Fibroblast of pulmonary artery (primary cell): ENCODE measurements at regions not wholly inside any gene's neighbourhood (a gene's known extent, or its start where the extent isn't known, plus 50 kb on each side); places are given as distances from the start of the nearest gene placed in this dataset.
"Not testable (repeated sequence)": the region's sequence is repeated elsewhere in the genome, so short reads cannot be mapped to it uniquely, and the experiment has no call there.

Experiments used
- DNase-seq: peaks from one replicate; pipeline ENCODE4 v3.0.0-alpha.2; 2010; ENCODE audit warnings: low read depth
- H3K4me3 ChIP-seq: replicated peaks from 2 replicates; pipeline ENCODE4 v1.5.1; 2011; ENCODE audit warnings: low read depth, mild to moderate bottlenecking, control low read depth, low read length, moderate library complexity
- TF ChIP-seq, protein P1 (sequence below): IDR thresholded peaks from 2 replicates; pipeline ENCODE4 v1.5.1; 2011; ENCODE audit warnings: mild to moderate bottlenecking, control low read depth, low read length, inconsistent platforms; ENCODE audit errors: missing control alignments

- no peak for DNase-seq
- no peak overlapping the region for H3K4me3 ChIP-seq
- TF ChIP-seq, protein P1, sequence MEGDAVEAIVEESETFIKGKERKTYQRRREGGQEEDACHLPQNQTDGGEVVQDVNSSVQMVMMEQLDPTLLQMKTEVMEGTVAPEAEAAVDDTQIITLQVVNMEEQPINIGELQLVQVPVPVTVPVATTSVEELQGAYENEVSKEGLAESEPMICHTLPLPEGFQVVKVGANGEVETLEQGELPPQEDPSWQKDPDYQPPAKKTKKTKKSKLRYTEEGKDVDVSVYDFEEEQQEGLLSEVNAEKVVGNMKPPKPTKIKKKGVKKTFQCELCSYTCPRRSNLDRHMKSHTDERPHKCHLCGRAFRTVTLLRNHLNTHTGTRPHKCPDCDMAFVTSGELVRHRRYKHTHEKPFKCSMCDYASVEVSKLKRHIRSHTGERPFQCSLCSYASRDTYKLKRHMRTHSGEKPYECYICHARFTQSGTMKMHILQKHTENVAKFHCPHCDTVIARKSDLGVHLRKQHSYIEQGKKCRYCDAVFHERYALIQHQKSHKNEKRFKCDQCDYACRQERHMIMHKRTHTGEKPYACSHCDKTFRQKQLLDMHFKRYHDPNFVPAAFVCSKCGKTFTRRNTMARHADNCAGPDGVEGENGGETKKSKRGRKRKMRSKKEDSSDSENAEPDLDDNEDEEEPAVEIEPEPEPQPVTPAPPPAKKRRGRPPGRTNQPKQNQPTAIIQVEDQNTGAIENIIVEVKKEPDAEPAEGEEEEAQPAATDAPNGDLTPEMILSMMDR, result no peak
Measured at GRCh38 chr4:128758314-128758922, 51.1 kb upstream of the JADE1 start.

- TF ChIP-seq, protein P1, result no peak
- DNase-seq, result no peak
Measured at GRCh38 chr4:128757712-128758111, 51.8 kb upstream of the JADE1 start.

DNA sequence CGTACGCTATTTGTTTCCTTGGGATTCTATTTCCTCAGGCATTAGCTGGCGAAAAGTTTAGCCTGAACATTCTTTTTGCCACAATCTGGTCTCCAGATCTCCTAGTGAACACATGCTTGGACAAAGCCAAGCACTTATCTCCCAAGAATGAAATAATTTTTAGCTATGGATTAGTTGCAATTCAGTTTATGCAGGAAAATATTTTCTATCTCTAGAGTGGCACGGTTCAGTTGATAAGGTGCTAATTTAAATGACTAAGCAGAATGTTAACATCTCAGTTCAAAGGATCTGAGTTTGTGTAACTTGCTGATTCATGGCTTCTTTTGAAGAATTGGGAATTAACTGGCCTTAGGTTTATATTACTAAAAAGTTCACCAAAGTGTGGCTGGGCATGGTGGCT lies 58.1 kb upstream of the JADE1 start:
- no peak for DNase-seq
- H3K4me3 ChIP-seq, result no peak overlapping the region
- TF ChIP-seq, protein P1, result no peak

More at GRCh38 chr4:128757712-128758111, 51.8 kb upstream of the JADE1 start:
- no peak overlapping the region for H3K4me3 ChIP-seq

- DNase-seq, result not testable (repeated sequence)
Measured at GRCh38 chr4:128741748-128742147, 67.8 kb upstream of the JADE1 start.

GRCh38 chr4:128737098-128737513 lies 72.4 kb upstream of the JADE1 start:
- peak; percentile 47 for DNase-seq
- H3K4me3 ChIP-seq, result no peak overlapping the region
- TF ChIP-seq, protein P1, result no peak

More at GRCh38 chr4:128741748-128742147, 67.8 kb upstream of the JADE1 start:
- not testable (repeated sequence) for H3K4me3 ChIP-seq

- H3K4me3 ChIP-seq, result no peak overlapping the region
- no peak for DNase-seq
- TF ChIP-seq, protein P1, result no peak
Measured at GRCh38 chr4:128735714-128736113, 73.8 kb upstream of the JADE1 start.

DNA sequence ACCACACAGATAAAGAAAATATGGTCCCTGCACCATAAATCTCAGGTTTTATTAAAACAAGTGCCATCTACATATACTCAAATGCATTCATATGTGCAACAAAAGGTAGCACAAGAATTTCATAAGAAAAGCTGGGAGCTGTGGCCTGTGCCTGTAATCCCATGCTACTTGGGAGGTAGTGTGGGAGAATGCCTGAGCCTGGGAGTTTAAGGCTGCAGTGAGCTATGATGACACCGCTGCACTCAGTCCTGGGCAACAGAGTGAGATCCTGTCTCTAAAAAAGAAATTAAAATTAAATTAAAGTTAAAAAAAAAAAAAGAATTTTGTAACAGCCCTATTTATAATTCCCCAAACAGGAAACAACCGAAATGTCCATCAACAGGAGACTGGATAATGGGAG lies 81.3 kb upstream of the JADE1 start:
- DNase-seq, result no peak
- no peak overlapping the region for H3K4me3 ChIP-seq
- TF ChIP-seq, protein P1, result no peak
